ENCODE measurements at regions not wholly inside any gene's neighbourhood (a gene's known extent, or its start where the extent isn't known, plus 50 kb on each side); places are given as distances from the start of the nearest gene placed in this dataset.
A peak's percentile ranks its signal among the peaks of the same experiment; 100 is the strongest.

GRCh38 chr6:21529431-21529830, 64.1 kb upstream of the SOX4 start:
- Mint-ChIP-seq H3K27me3 (ENCODE audit: low read depth) (peaks cover 5% of the 10 kb centered on the region), H3K36me3 (ENCODE audit: low read depth) (no peaks in the 10 kb centered on the region), H3K9me3 (no peaks in the 10 kb centered on the region), H3K27ac (no peak overlapping the region), H3K4me3 (no peak overlapping the region), H3K4me1 (peaks cover 7% of the 10 kb centered on the region)
- TF ChIP-seq CTCF (IDR thresholded peaks at IDR 0.05; ENCODE audit: unreplicated experiment in 3 of 3): no peak

DNA sequence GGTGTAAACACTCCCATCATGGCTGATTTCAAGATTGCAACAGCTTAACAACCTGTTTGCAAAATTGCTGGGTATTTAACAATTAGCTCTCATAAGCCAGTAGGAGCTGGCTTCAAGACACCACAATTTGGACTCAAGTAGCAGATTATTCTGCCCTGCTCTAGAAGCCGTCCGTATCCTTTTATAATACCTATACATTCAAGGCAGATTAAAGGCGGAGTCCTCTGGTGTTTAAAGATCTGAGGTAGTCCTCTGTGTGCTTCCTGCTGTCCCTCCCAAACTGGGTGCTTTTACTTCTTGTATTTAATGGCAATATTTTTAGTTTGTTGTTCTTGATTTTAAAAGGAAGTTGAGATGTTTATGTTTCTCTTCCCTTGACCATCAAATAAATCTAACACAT, 62.2 kb upstream of the SOX4 start:
- no peak overlapping the region for H3K27ac Mint-ChIP-seq
- no peak for TF ChIP-seq CTCF (IDR thresholded peaks at IDR 0.05; ENCODE audit: unreplicated experiment in 3 of 3)
- no peaks in the 10 kb centered on the region for H3K36me3 Mint-ChIP-seq (ENCODE audit: low read depth)
- peaks cover 2% of the 10 kb centered on the region for H3K9me3 Mint-ChIP-seq
- H3K27me3 Mint-ChIP-seq (ENCODE audit: low read depth): peaks cover 4% of the 10 kb centered on the region
- H3K4me1 Mint-ChIP-seq: peaks cover 11% of the 10 kb centered on the region
- H3K4me3 Mint-ChIP-seq: no peak overlapping the region

DNA sequence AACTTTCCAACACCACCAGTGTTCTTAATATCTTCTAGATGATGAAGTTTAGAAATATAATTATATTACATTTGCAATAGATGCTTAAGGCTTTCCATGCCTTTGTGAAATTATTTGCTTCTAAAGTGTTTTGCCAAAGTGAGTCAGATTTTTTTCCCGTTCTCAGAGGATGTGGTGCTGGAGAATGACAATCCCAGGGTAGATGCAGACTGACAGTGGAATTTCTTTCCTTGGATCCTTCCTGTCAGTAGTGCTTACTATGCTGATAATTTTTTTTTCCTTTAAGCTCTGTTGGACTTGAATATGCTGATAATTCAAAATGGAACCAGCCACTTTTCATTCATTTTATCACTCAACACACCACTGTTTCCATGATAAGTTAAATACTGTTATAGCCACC, 59.9 kb upstream of the SOX4 start:
- no peak for TF ChIP-seq CTCF (IDR thresholded peaks at IDR 0.05; ENCODE audit: unreplicated experiment in 3 of 3)
- Mint-ChIP-seq H3K9me3 (peaks cover 2% of the 10 kb centered on the region), H3K4me1 (peaks cover 27% of the 10 kb centered on the region), H3K4me3 (no peak overlapping the region), H3K36me3 (ENCODE audit: low read depth) (no peaks in the 10 kb centered on the region), H3K27ac (peak overlapping the region; percentile 15 to 53 (median 46)), H3K27me3 (ENCODE audit: low read depth) (peaks cover 4% of the 10 kb centered on the region)

DNA sequence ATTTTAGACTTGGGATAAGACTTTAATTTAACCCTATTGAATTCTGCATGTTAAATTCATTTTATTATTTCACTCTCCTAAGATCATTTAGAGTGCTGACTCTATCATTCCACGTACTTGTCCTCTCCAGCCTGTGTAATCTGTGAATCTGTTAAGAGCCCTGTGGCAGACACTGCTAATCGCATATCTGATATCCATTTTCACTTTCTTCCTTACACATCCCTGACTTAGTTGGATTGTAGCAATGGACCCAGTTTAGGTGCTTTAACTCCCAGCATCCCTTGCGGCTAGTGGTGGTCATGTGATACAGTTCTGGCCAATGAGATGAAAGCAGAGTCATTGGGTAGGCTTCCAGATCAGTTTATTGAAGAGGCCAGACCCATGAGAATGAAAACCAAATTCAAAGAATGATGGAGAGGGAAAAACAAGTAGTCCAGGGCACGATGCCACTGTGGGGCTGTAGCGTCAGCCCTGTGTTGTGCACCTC, 57.2 kb upstream of the SOX4 start:
- H3K27ac Mint-ChIP-seq: peak overlapping the region in 2 of 3 experiments; percentile 3 to 19
- H3K4me3 Mint-ChIP-seq: no peak overlapping the region
- peaks cover 4% of the 10 kb centered on the region for H3K27me3 Mint-ChIP-seq (ENCODE audit: low read depth)
- no peak for TF ChIP-seq CTCF (IDR thresholded peaks at IDR 0.05; ENCODE audit: unreplicated experiment in 3 of 3)
- peaks cover 5% of the 10 kb centered on the region for H3K9me3 Mint-ChIP-seq
- peaks cover 41% of the 10 kb centered on the region for H3K4me1 Mint-ChIP-seq
- H3K36me3 Mint-ChIP-seq (ENCODE audit: low read depth): no peaks in the 10 kb centered on the region

DNA sequence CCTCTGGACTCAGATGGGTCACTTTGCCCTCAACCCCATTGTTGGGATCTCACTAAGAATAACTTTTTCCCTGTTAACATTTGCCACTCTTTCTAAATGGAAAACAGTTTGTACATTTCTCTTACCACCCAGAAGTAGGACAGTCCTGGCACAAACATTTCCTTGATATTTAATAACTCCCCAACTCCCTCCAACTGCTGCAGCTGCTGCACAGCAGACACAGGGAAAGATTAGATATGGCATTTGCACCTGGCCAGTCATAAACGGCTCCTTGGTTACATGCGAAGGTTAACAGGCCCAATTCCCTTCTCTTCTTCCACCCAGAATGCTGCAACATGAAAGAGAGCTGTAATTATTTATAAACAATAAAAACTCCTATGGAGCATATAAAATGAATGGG, 55.9 kb upstream of the SOX4 start:
- Mint-ChIP-seq H3K4me3 (peak overlapping the region in 2 of 3 experiments; percentile 23 to 26), H3K9me3 (peaks cover 11% of the 10 kb centered on the region), H3K4me1 (peaks cover 41% of the 10 kb centered on the region), H3K27me3 (ENCODE audit: low read depth) (peaks cover 4% of the 10 kb centered on the region), H3K27ac (peak overlapping the region; percentile 76 to 90 (median 88)), H3K36me3 (ENCODE audit: low read depth) (no peaks in the 10 kb centered on the region)
- no peak for TF ChIP-seq CTCF (IDR thresholded peaks at IDR 0.05; ENCODE audit: unreplicated experiment in 3 of 3)

DNA sequence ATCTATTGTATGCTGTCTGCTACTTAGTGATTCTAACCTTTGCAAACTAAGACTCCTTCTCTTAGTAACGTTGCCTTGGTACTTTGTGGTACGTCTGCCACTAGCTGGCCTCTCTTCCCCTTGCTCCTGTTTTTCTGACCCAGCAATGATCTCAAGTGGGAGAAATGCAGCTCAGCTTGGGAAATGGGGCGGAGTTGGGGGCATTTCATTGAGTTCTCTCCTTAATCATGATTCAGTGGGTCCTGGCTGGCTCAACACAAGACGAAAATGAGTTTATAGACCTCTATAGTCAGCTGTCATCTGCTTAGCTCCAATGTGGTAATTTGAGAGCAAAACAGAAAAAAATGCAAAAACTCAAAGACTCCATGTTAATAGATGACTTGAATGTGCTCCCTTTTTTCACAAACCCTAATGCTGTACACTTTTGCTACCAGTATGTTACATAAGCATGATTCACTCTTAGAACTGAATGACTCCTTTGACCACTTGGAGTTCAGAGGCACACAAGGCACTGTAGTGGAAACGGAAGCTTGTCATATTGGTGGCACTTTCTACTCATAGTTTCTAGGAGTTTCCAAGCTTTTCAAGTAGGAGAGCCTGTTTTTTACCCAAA, 55.3 kb upstream of the SOX4 start:
- Mint-ChIP-seq H3K9me3 (peaks cover 13% of the 10 kb centered on the region), H3K4me3 (peak overlapping the region in 1 of 3 experiments; percentile 7), H3K27ac (peak overlapping the region; percentile 76 to 90 (median 88)), H3K27me3 (ENCODE audit: low read depth) (peaks cover 4% of the 10 kb centered on the region), H3K4me1 (peaks cover 41% of the 10 kb centered on the region), H3K36me3 (ENCODE audit: low read depth) (peaks cover 3% of the 10 kb centered on the region)
- TF ChIP-seq CTCF (IDR thresholded peaks at IDR 0.05; ENCODE audit: unreplicated experiment in 3 of 3): no peak

Measured in nephron (organoid).